Stimulated activated CD8-positive, alpha-beta memory T cell treated with anti-CD3 and anti-CD28 coated beads, Interleukin-12 subunit alpha, Interleukin-12 subunit beta, amount 100 ng/mL, for 24 hours (primary cell): ENCODE measurements at regions not wholly inside any gene's neighbourhood (a gene's known extent, or its start where the extent isn't known, plus 50 kb on each side); places are given as distances from the start of the nearest gene placed in this dataset.
A peak's percentile ranks its signal among the peaks of the same experiment; 100 is the strongest.
"Not testable (repeated sequence)": the region's sequence is repeated elsewhere in the genome, so short reads cannot be mapped to it uniquely, and the experiment has no call there.

ENCODE experiments used
- DNase-seq: peaks from one replicate; pipeline ENCODE4 v3.0.0-alpha.2; 2020; ENCODE audit errors: extremely low read depth

GRCh38 chr12:123061441-123062205 lies 81.1 kb downstream of the ARL6IP4 start:
- DNase-seq: no peak

GRCh38 chr12:123059500-123059899 lies 79.0 kb downstream of the ARL6IP4 start:
- no peak for DNase-seq

- no peak for DNase-seq
Measured at GRCh38 chr12:123058980-123059379, 78.5 kb downstream of the ARL6IP4 start.

DNA sequence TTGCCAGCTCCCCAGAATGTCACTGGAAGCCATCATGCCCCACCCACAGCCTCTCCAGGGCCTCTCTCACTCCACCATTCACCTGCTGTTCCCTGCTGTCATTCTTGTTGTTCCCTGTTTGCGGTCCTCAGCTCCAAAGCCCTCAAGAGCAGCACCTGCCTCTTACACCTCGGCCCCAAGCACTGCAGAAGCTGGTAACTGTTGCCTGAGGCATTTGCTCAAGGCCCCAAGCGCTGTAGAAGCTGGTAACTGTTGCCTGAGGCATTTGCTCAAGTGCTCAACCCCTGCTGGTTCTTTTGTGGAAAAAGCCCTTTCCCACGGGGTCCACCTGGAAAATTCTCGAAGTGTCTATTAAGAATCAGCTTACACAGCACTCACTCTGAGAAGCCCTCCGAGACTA lies 78.0 kb downstream of the ARL6IP4 start:
- no peak for DNase-seq

- DNase-seq: no peak
Measured at GRCh38 chr12:123057513-123058265, 77.2 kb downstream of the ARL6IP4 start.

- no peak for DNase-seq
Measured at GRCh38 chr12:123056709-123057108, 76.2 kb downstream of the ARL6IP4 start.

- no peak for DNase-seq
Measured at GRCh38 chr12:123056053-123056452, 75.6 kb downstream of the ARL6IP4 start.

DNA sequence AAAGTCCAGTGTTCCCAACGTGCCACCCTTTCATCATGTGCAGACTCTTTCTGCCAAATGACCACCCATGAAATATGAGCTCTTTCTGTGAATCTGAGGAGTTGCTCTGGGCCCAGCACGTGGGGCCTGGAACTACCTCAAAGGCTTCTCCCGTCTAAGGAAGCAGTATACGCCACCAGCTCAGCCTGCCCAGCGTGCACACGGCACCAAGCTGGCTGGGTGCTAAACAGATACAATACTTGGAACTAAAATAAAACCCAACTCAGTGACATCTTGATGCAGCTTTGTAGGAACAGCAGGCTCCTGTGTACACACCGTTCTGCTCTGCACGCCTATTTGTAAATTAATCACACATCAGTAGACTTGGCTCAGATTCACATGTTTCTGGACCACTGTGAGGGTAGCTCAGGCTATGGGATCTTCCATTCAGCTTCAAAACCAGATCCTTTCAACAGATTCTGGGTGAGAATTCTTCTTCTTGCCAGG lies 74.8 kb downstream of the ARL6IP4 start:
- no peak for DNase-seq

DNA sequence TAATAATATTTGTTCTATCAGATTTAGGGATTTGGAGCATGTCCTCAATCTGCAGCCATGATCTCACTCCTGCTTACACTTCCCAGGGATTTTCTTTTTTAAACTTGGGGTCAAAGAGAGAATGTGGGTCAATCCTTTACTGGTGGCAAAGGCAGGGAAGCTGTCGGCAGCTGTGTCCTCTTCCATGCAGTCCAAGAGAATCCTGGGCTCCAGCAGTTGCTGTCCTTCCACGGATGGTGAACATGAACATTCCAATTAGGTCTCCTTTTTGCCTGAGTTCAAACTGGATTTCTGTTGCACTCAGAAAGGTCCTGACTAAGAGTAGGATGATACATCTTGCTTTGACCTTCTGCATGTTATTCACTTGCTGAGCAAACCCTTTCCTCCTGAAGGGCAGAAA lies 73.9 kb downstream of the ARL6IP4 start:
- DNase-seq: no peak

GRCh38 chr12:123051556-123051955 lies 71.1 kb downstream of the ARL6IP4 start:
- no peak for DNase-seq

DNA sequence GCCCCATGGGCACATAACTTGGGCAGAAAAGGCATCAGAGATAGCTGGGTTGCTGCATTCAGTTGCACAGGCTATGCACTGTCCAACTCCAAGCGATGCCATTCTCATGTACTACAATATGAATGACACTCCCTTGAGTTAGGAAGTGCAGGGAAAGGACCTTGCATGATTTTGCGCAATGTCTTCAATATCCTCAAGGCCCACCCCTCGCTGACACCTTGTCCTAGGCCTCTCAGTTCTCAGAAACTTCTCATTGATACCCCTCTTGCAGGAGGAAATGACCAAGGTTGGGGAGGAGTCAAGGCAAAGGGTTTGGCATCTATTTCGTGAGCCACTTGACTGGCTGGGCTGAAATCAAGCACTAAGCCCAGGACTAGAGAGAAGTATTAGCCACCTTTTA lies 70.4 kb downstream of the ARL6IP4 start:
- DNase-seq: no peak

DNA sequence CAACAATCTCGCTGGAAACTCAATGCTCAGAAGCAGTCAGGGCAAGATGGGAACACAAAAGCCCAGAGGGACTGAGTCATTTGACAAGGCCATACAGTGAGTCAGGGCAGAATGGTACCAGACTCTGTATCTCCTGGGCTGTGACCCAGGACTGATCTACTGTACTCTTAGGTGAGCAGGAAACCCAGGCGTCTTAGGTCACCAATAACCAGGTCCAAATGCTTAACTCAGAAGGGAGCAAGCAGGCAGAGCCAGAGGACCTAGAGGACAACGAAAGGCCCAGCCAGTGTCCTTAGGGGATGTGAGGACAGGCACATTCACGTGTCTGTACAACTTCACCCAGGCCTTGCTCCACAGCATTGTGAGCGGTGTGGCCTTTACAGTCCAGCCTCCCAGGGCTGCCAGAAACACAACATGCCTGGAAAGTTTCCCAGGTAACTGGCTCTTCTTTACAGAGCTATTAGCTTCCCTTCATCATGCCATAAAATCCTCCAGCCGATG lies 69.9 kb downstream of the ARL6IP4 start:
- no peak for DNase-seq

DNA sequence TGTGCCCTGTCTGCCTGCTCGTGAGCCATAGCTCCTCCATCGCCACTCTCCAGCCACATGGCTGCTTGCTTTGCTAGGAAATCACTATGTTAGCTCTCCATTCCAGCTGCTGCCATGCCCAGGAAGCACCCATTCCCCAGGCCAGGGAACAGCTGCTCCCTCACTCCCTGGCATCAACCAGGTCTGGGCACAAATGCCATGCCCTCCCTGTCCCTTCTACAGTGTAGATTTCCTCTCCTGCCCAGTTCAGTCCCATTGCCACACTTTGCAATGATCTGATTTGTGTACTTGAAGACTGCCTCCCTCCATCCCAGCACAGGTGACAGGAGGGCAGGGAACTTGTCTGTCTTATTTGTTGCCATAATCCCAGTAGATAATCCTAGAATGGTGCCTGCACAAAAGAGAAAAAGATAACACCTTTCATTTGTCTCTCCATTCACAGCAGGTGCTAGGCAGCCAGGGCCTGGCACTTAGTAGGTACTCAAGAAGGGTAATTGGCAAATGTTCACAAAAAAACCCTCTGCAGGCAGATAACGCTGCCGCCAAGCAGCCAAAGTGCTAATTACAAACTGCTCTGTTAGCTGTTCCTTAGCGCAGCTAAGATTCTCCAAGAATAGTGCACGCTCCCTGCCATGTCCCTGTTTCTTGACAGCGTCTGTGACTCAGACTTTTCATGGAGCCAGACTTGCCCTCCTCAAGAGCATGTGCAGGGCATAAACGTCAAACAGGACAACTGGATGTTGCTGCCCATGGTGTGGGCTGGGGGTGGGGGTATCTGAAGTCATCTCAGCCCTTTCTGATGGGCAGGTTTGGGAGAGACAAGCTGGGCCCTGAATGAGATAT lies 69.1 kb downstream of the ARL6IP4 start:
- no peak for DNase-seq

GRCh38 chr12:123047892-123048291 lies 67.4 kb downstream of the ARL6IP4 start:
- not testable (repeated sequence) for DNase-seq

DNA sequence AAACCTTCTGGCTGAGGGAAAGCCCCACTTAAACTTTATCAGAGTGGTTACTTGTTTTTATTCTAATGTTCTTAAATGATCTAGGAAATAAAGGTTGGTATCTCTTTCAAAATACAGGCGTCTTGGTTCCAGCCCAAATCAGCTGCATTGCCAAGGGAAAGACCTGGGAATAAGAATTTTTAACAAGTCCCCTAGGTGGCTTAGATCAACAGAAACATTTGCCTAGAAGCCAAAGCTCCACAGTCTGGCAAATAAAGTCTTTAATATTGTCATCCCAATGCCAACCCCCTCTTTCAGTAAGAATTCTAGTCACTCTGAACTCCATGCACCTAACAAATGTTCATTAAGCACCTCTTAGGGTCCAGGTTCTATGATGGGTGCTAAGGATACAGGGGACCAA lies 66.8 kb downstream of the ARL6IP4 start:
- DNase-seq: no peak

GRCh38 chr12:123046431-123046830 lies 66.0 kb downstream of the ARL6IP4 start:
- no peak for DNase-seq

DNA sequence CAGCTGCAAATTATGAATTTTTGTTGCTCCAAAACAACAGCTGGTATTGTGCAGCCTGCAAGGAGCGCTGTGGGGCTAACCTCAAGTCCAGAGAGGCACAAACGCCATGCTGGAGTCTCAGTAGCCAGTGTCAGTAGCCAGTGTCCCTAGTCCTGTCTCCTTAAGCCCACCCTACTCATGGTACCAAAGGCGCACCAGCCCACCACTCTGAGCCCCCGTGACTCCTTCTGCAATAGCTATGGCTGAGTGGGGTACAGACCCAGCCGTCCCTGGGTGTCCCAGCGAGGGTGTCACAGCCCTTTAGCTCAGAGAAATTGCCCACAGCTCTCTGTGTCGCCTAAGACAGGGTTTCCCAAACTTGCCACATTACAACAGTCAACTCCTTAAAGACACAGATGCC lies 65.2 kb downstream of the ARL6IP4 start:
- no peak for DNase-seq

DNA sequence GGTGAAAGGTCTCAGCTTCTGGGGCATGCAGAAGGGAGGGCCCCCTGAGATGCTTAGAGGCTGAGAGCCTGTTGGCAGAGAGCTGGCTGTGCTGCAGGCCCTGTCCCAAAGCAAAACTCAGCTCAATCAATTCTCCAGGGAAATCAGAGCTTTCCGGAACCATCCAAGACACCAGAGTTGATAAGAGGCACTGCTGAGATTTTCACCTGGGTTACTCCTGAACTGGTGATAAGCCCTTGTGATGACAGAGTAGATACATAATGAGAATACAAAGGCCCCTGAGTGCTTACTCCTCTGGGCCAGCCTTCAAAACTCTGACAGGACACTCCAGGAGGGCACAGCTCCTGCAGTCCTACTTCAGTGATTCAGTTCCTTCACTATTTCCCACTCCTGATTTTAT lies 63.9 kb downstream of the ARL6IP4 start:
- DNase-seq: no peak

DNA sequence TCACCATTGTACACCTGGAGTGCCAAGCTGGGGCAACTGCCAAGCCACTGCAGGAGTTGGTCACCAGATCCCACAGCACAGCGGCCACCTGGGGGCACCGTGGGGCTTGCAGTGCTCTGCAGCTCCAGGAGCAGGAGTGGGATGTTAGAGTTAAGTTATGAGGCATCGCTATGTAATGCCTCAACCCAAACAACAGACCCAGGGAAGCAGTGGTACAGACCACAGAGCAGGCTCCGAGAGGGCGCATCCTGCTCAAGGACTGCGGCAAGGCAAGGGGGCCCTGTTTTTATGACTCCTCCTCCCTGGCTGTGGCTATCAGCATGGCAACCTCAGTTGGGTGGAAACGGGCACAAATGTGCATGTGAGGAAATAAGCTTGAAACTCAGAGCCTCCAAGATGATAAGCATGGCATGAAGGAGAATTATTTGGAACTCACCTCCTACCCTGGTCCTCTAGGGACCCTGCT lies 63.1 kb downstream of the ARL6IP4 start:
- DNase-seq: peak; percentile 34

DNA sequence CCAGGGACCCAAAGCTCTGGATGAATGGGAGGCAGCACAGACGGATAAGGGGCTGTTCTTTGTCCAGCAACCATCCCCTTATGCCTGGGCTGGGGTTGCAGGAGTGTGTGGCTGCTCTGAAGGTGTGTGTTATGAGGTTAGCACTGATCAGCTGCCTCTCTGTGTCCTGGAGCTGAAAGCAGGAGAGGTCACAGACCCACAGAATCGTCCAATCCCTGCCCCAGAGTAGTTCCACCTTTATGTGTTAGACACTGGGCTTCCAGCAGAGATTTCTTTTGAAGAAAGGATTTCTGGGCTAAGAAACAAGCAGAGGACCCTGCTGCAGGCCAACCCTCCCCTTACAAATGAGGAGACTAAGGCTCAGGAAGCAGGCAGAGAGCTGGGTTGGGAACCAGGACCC lies 62.4 kb downstream of the ARL6IP4 start:
- no peak for DNase-seq

GRCh38 chr12:123041811-123042655 lies 61.6 kb downstream of the ARL6IP4 start:
- no peak for DNase-seq
